HCT116 (cell line): ENCODE measurements at regions not wholly inside any gene's neighbourhood (a gene's known extent, or its start where the extent isn't known, plus 50 kb on each side); places are given as distances from the start of the nearest gene placed in this dataset.

ENCODE experiments used
- ATAC-seq: fragments of 200-7000 bp; cut with Tn5 transposase; 2 replicates; pipeline ENCODE4 v1.9.1; 2020; ENCODE audit warnings: mild to moderate bottlenecking, moderate library complexity
- BruUV-seq: library from RNA; stranded (reverse); fragments of 400-500 nt; replicated peaks from 2 replicates; lab custom pipeline; 2021; lab: Mats Ljungman, UMichigan
- CTCF ChIA-PET: fragments of 300-600 bp; sonication (Branson Sonifier 250); formaldehyde crosslinking; loops from one replicate; lab custom pipeline; 2021; ENCODE audit warnings: antibody characterized with exemption; lab: Charles Lee
- POLR2A ChIA-PET: fragments of 300-600, 350-600 bp; sonication (Branson Sonifier 250); formaldehyde crosslinking; loops from one replicate; lab custom pipeline; 2021; ENCODE audit warnings: antibody characterized with exemption; lab: Charles Lee
- RAD21 ChIA-PET, 2 experiments: fragments of 300-600 bp; sonication (Branson Sonifier 250); formaldehyde crosslinking; loops; one replicate each; lab custom pipeline; 2023; ENCODE audit warnings: low total read pairs in 2 of 2; ENCODE audit not compliant: uncharacterized antibody in 2 of 2, unreplicated experiment in 2 of 2, low non-redundant PET in 1 of 2; lab: Charles Lee
- DNase-seq: peaks from one replicate; pipeline ENCODE4 v3.0.0-alpha.2; 2010; ENCODE audit warnings: low read depth, low spot score
- H2AFZ ChIP-seq: fragments of 200-600 bp; shearing (Covaris generic), sonication (generic); 2 replicates; pipeline ENCODE4 v1.6.1; 2017; ENCODE audit warnings: low read depth, mixed run types, mixed read lengths, antibody characterized with exemption, low read length; ENCODE audit not compliant: poor library complexity, severe bottlenecking
- H3K27ac ChIP-seq: 2 replicates; pipeline ENCODE4 v1.5.1; 2012; ENCODE audit warnings: low read depth, low read length
- H3K27me3 ChIP-seq: fragments of 200-600 bp; sonication (generic); 2 replicates; pipeline ENCODE4 v1.6.1; 2016; ENCODE audit warnings: mixed run types, low read length, mixed read lengths; ENCODE audit not compliant: insufficient read depth
- H3K36me3 ChIP-seq, 2 experiments: fragments of 200-500 bp in 1 of 2; fragments of 200-600 bp in 1 of 2; sonication (Bioruptor generic) in 1 of 2; sonication (generic) in 1 of 2; 2 replicates each; pipeline versions ENCODE4 v1.5.1 to v1.6.1; 2014 to 2016; ENCODE audit warnings: low read length in 2 of 2, inconsistent platforms in 1 of 2, mixed read lengths in 1 of 2, mixed run types in 1 of 2; ENCODE audit not compliant: insufficient read depth in 2 of 2, control insufficient read depth in 1 of 2
- H3K4me1 ChIP-seq, 2 experiments: fragments of 200-600 bp in 1 of 2; sonication (generic) in 1 of 2; 2 replicates each; pipeline versions ENCODE4 v1.5.1 to v1.6.1; 2012 to 2017; ENCODE audit warnings: low read length in 2 of 2, inconsistent platforms in 1 of 2, mild to moderate bottlenecking in 1 of 2, mixed read lengths in 1 of 2, mixed run types in 1 of 2, moderate library complexity in 1 of 2; ENCODE audit not compliant: insufficient read depth in 2 of 2, control insufficient read depth in 1 of 2
- H3K4me2 ChIP-seq: fragments of 200-600 bp; sonication (generic); 2 replicates; pipeline ENCODE4 v1.6.1; 2017; ENCODE audit warnings: mixed run types, low read length, mixed read lengths
- H3K4me3 ChIP-seq, 2 experiments: fragments of 200-600 bp in 1 of 2; sonication (generic) in 1 of 2; replicated peaks in 1 of 2; 2 replicates each; pipeline ENCODE4 v1.5.1; 2011 to 2016; ENCODE audit warnings: low read length in 2 of 2, control low read depth in 1 of 2, low read depth in 1 of 2, mild to moderate bottlenecking in 1 of 2, mixed read lengths in 1 of 2, mixed run types in 1 of 2
- H3K79me2 ChIP-seq: fragments of 200-600 bp; sonication (generic); 2 replicates; pipeline ENCODE4 v1.6.1; 2017; ENCODE audit warnings: mild to moderate bottlenecking, mixed run types, low read length, moderate library complexity, mixed read lengths; ENCODE audit not compliant: insufficient read depth
- H3K9ac ChIP-seq: fragments of 200-600 bp; sonication (generic); 2 replicates; pipeline ENCODE4 v1.6.1; 2016; ENCODE audit warnings: low read length, mixed read lengths
- H3K9me2 ChIP-seq: fragments of 200-600 bp; sonication (generic), shearing (Covaris generic); 2 replicates; pipeline ENCODE4 v1.6.1; 2017; ENCODE audit warnings: mixed run types, mild to moderate bottlenecking, moderate library complexity; ENCODE audit not compliant: insufficient read depth
- H3K9me3 ChIP-seq, 2 experiments: fragments of 200-500 bp in 1 of 2; fragments of 200-600 bp in 1 of 2; sonication (Bioruptor generic) in 1 of 2; sonication (generic) in 1 of 2; 2 replicates each; pipeline ENCODE4 v1.6.1; 2014 to 2017; ENCODE audit warnings: low read length in 2 of 2, mixed read lengths in 2 of 2, inconsistent platforms in 1 of 2, low read depth in 1 of 2, mild to moderate bottlenecking in 1 of 2, mixed run types in 1 of 2, moderate library complexity in 1 of 2; ENCODE audit not compliant: control insufficient read depth in 1 of 2, insufficient read depth in 1 of 2
- H4K20me1 ChIP-seq: fragments of 200-600 bp; sonication (generic), shearing (Covaris generic); 2 replicates; pipeline ENCODE4 v1.6.1; 2017; ENCODE audit warnings: mixed run types, mild to moderate bottlenecking, moderate library complexity; ENCODE audit not compliant: insufficient read depth
- CEBPB ChIP-seq: IDR thresholded peaks from 2 replicates; pipeline ENCODE4 v1.6.1; 2012; ENCODE audit warnings: low read depth
- EGR1 ChIP-seq: IDR thresholded peaks from 2 replicates; pipeline ENCODE4 v1.6.1; 2012; ENCODE audit warnings: low read depth
- ELF1 ChIP-seq: IDR thresholded peaks from 2 replicates; pipeline ENCODE4 v1.6.1; 2012; ENCODE audit warnings: low read depth, borderline replicate concordance
- EZH2 ChIP-seq: fragments of 200-600 bp; sonication (generic); IDR thresholded peaks from 2 replicates; pipeline ENCODE4 v1.6.1; 2017; ENCODE audit warnings: antibody characterized with exemption, mixed run types
- EZH2phosphoT487 ChIP-seq: fragments of 200-600 bp; IDR thresholded peaks from 2 replicates; pipeline ENCODE4 v1.6.1; 2018; ENCODE audit warnings: antibody characterized with exemption, borderline replicate concordance
- JUND ChIP-seq: IDR thresholded peaks from 2 replicates; pipeline ENCODE4 v1.6.1; 2012
- POLR2A ChIP-seq: IDR thresholded peaks from 2 replicates; pipeline ENCODE4 v1.7.0; 2011; ENCODE audit warnings: borderline replicate concordance; ENCODE audit not compliant: insufficient read depth, insufficient read length; ENCODE audit errors: extremely low read depth
- POLR2AphosphoS5 ChIP-seq: IDR thresholded peaks from 2 replicates; pipeline ENCODE4 v1.6.1; 2011; ENCODE audit warnings: mild to moderate bottlenecking, low read depth, low read length, moderate library complexity
- RAD21 ChIP-seq: IDR thresholded peaks from 2 replicates; pipeline ENCODE4 v1.6.1; 2012; ENCODE audit warnings: low read depth, mild to moderate bottlenecking
- SP1 ChIP-seq: IDR thresholded peaks from 2 replicates; pipeline ENCODE4 v1.6.1; 2012; ENCODE audit warnings: low read depth
- TCF7L2 ChIP-seq: IDR thresholded peaks from 2 replicates; pipeline ENCODE4 v1.7.0; 2011; ENCODE audit warnings: borderline replicate concordance, inconsistent platforms; ENCODE audit not compliant: insufficient read depth, insufficient read length; ENCODE audit errors: extremely low read depth
- YY1 ChIP-seq: IDR thresholded peaks from 2 replicates; pipeline ENCODE4 v1.6.1; 2011; ENCODE audit warnings: low read length, low read depth, moderate library complexity, mild to moderate bottlenecking; ENCODE audit not compliant: insufficient replicate concordance; ENCODE audit errors: extremely low read depth
- ZFX ChIP-seq: fragments of 450-650 bp; IDR thresholded peaks from 2 replicates; pipeline ENCODE4 v1.6.1; 2017
- ZNF274 ChIP-seq: fragments of 200-500 bp; sonication (Bioruptor generic); IDR thresholded peaks from 2 replicates; pipeline ENCODE4 v1.6.1; 2014; ENCODE audit warnings: mild to moderate bottlenecking, low read depth, low read length, inconsistent platforms
- intact Hi-C: fragments of 100-400 bp; cut with micrococcal nuclease; formaldehyde crosslinking; loops from 2 replicates; pipeline ENCODE4 v1.10.0; 2022
- TF ChIP-seq, protein P1 (sequence below): IDR thresholded peaks from 2 replicates; pipeline ENCODE4 v1.6.1; 2012; ENCODE audit warnings: low read depth
- TF ChIP-seq, protein P2 (sequence below): IDR thresholded peaks from 2 replicates; pipeline ENCODE4 v1.6.1; 2011; ENCODE audit warnings: mild to moderate bottlenecking, low read length, moderate library complexity; ENCODE audit not compliant: insufficient replicate concordance; ENCODE audit errors: extremely low read depth
- TF ChIP-seq, protein P3 (sequence below): IDR thresholded peaks from 2 replicates; pipeline ENCODE4 v1.6.1; 2012
- TF ChIP-seq, protein P4 (sequence below): IDR thresholded peaks from 2 replicates; pipeline ENCODE4 v1.6.1; 2012

DNA sequence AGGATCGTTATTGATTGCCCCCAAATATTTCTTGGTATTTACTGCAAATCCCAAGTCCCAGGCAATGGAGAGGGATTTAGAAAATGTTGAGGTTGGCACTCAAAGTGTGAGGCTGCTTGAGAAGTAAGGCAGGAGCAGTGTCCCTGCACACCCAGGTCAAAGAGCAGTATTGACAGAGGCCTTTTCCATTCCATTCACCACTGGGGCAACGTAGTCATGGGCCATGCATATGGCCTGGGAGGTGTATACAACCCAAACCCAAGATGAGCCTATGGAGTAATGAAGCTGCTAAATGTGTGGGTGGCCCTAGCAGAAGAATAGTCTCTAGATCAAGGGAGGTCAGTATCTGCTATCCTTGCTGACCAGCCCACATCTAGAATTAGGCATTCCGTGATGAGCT lies 245.6 kb downstream of the FOXD2 start:
- H3K4me3 ChIP-seq, result no peak overlapping the region
- no peaks in the 10 kb centered on the region for H3K79me2 ChIP-seq
- DNase-seq (no peak), ATAC-seq (no peak)
- H3K4me2 ChIP-seq, result no peak overlapping the region
- no peak overlapping the region for H3K27ac ChIP-seq
- no peaks in the 10 kb centered on the region for H3K9me3 ChIP-seq
- no peaks in the 10 kb centered on the region for H4K20me1 ChIP-seq
- no peaks in the 10 kb centered on the region for H3K9me2 ChIP-seq
- H3K36me3 ChIP-seq, result no peaks in the 10 kb centered on the region
- H2AFZ ChIP-seq, result no peak overlapping the region
- ChIA-PET POLR2A (no interaction called here), RAD21 (no interaction called here), CTCF (no interaction called here)
- H3K27me3 ChIP-seq, result no peaks in the 10 kb centered on the region
- BruUV-seq, result no TSS peak
- peaks cover 0 to 10% of the 10 kb centered on the region in 2 experiments; a peak in 2 of 4 replicates for H3K4me1 ChIP-seq
- intact Hi-C loops, result no loop called here
- no peak overlapping the region for H3K9ac ChIP-seq
- TF ChIP-seq SP1 (no peak), EZH2 (no peak), JUND (no peak), RAD21 (no peak), ELF1 (no peak), ZNF274 (no peak), POLR2A (no peak), TCF7L2 (no peak), CEBPB (no peak), ZFX (no peak), EGR1 (no peak), EZH2phosphoT487 (no peak), POLR2AphosphoS5 (no peak), YY1 (no peak)
- TF ChIP-seq, protein P1, sequence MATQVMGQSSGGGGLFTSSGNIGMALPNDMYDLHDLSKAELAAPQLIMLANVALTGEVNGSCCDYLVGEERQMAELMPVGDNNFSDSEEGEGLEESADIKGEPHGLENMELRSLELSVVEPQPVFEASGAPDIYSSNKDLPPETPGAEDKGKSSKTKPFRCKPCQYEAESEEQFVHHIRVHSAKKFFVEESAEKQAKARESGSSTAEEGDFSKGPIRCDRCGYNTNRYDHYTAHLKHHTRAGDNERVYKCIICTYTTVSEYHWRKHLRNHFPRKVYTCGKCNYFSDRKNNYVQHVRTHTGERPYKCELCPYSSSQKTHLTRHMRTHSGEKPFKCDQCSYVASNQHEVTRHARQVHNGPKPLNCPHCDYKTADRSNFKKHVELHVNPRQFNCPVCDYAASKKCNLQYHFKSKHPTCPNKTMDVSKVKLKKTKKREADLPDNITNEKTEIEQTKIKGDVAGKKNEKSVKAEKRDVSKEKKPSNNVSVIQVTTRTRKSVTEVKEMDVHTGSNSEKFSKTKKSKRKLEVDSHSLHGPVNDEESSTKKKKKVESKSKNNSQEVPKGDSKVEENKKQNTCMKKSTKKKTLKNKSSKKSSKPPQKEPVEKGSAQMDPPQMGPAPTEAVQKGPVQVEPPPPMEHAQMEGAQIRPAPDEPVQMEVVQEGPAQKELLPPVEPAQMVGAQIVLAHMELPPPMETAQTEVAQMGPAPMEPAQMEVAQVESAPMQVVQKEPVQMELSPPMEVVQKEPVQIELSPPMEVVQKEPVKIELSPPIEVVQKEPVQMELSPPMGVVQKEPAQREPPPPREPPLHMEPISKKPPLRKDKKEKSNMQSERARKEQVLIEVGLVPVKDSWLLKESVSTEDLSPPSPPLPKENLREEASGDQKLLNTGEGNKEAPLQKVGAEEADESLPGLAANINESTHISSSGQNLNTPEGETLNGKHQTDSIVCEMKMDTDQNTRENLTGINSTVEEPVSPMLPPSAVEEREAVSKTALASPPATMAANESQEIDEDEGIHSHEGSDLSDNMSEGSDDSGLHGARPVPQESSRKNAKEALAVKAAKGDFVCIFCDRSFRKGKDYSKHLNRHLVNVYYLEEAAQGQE, result no peak
- TF ChIP-seq, protein P2, sequence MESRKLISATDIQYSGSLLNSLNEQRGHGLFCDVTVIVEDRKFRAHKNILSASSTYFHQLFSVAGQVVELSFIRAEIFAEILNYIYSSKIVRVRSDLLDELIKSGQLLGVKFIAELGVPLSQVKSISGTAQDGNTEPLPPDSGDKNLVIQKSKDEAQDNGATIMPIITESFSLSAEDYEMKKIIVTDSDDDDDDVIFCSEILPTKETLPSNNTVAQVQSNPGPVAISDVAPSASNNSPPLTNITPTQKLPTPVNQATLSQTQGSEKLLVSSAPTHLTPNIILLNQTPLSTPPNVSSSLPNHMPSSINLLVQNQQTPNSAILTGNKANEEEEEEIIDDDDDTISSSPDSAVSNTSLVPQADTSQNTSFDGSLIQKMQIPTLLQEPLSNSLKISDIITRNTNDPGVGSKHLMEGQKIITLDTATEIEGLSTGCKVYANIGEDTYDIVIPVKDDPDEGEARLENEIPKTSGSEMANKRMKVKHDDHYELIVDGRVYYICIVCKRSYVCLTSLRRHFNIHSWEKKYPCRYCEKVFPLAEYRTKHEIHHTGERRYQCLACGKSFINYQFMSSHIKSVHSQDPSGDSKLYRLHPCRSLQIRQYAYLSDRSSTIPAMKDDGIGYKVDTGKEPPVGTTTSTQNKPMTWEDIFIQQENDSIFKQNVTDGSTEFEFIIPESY, result no peak
- TF ChIP-seq, protein P3, sequence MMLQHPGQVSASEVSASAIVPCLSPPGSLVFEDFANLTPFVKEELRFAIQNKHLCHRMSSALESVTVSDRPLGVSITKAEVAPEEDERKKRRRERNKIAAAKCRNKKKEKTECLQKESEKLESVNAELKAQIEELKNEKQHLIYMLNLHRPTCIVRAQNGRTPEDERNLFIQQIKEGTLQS, result no peak
- TF ChIP-seq, protein P4, sequence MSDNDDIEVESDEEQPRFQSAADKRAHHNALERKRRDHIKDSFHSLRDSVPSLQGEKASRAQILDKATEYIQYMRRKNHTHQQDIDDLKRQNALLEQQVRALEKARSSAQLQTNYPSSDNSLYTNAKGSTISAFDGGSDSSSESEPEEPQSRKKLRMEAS, result no peak
